Adrenal gland (tissue), 5 donors: ENCODE measurements at regions not wholly inside any gene's neighbourhood (a gene's known extent, or its start where the extent isn't known, plus 50 kb on each side); places are given as distances from the start of the nearest gene placed in this dataset.
"Not testable (repeated sequence)": the region's sequence is repeated elsewhere in the genome, so short reads cannot be mapped to it uniquely, and the experiment has no call there.

ENCODE experiments used
- CTCF ChIP-seq, 6 experiments: fragments of 450-650 bp in 4 of 6; fragments of 200-600 bp in 2 of 6; sonication (generic) in 1 of 6; IDR thresholded peaks; 1 replicate in 5 of 6; 2 replicates in 1 of 6; pipeline versions ENCODE4 v1.5.1 to v1.8.0; 2016 to 2021; ENCODE audit warnings: antibody characterized with exemption in 6 of 6, mild to moderate bottlenecking in 2 of 6, moderate library complexity in 1 of 6
- POLR2A ChIP-seq, 2 donors: fragments of 450-650 bp; IDR thresholded peaks; one replicate each; pipeline ENCODE4 v1.6.1; 2017; ENCODE audit warnings: antibody characterized with exemption in 2 of 2, mild to moderate bottlenecking in 2 of 2, moderate library complexity in 1 of 2
- donor health status: DM: no; HTN: no; CAD: no.

- TF ChIP-seq CTCF, POLR2A (IDR thresholded peaks at IDR 0.05): not testable (repeated sequence)
Observed at GRCh38 chr11:127941554-127941953, 645.8 kb downstream of the ETS1 start.
